Gastrocnemius medialis (tissue), 4 donors: ENCODE measurements at regions not wholly inside any gene's neighbourhood (a gene's known extent, or its start where the extent isn't known, plus 50 kb on each side); places are given as distances from the start of the nearest gene placed in this dataset.

Experiments
- ATAC-seq, 2 donors: fragments of 150-250 bp; one replicate each; pipeline ENCODE4 v1.9.1; 2016
- DNase-seq, 2 donors: peaks; one replicate each; pipeline ENCODE4 v3.0.0-alpha.2; 2019
- H3K27ac ChIP-seq, 4 donors: fragments of 200-600 bp; sonication (generic); 1 replicate in 1 of 4; 2 replicates in 3 of 4; pipeline ENCODE4 v1.5.1; 2016 to 2018; ENCODE audit warnings: mild to moderate bottlenecking in 2 of 4, moderate library complexity in 1 of 4
- H3K27me3 ChIP-seq, 3 donors: fragments of 200-600 bp; sonication (generic) in 2 of 3; 1 replicate in 1 of 3; 2 replicates in 2 of 3; pipeline versions ENCODE4 v1.5.1 to v1.6.0; 2016 to 2019; ENCODE audit warnings: mild to moderate bottlenecking in 1 of 3, moderate library complexity in 1 of 3
- H3K36me3 ChIP-seq, 2 donors: fragments of 200-600 bp; sonication (generic) in 1 of 2; one replicate each; pipeline ENCODE4 v1.5.1; 2017 to 2018
- H3K4me1 ChIP-seq, 2 donors: fragments of 200-600 bp; sonication (generic) in 1 of 2; one replicate each; pipeline ENCODE4 v1.5.1; 2016 to 2017; ENCODE audit warnings: mild to moderate bottlenecking in 2 of 2
- H3K4me3 ChIP-seq, 4 donors: fragments of 200-600 bp; sonication (generic) in 3 of 4; 1 replicate in 1 of 4; 2 replicates in 3 of 4; pipeline ENCODE4 v1.5.1; 2016 to 2019; ENCODE audit warnings: mild to moderate bottlenecking in 2 of 4
- H3K9me3 ChIP-seq, 3 donors: fragments of 200-600 bp; sonication (generic) in 2 of 3; 1 replicate in 1 of 3; 2 replicates in 2 of 3; pipeline ENCODE4 v1.5.1; 2016 to 2019
- POLR2A ChIP-seq, 2 donors: fragments of 450-650 bp; IDR thresholded peaks; one replicate each; pipeline ENCODE4 v1.6.1; 2017; ENCODE audit warnings: antibody characterized with exemption in 2 of 2, mild to moderate bottlenecking in 2 of 2, moderate library complexity in 2 of 2
- in situ Hi-C, 4 donors: fragments of 200-750 bp; cut with MboI; loops; one replicate each; pipeline versions ENCODE4 v1.15.0 to v1.8.0; 2017; ENCODE audit warnings: low sequenced_read_pairs in 4 of 4
- intact Hi-C: fragments of 100-400 bp; cut with DNase I; formaldehyde crosslinking; loops from one replicate; pipeline ENCODE4 v1.15.1; 2023; ENCODE audit warnings: low total_unique reads
- TF ChIP-seq, protein P1 (sequence below), 5 experiments: fragments of 450-650 bp in 3 of 5; fragments of 200-600 bp in 2 of 5; sonication (generic) in 2 of 5; IDR thresholded peaks in 4 of 5; conservative IDR thresholded peaks in 1 of 5; 1 replicate in 4 of 5; 2 replicates in 1 of 5; pipeline ENCODE4 v1.5.1; 2016 to 2019; ENCODE audit warnings: antibody characterized with exemption in 5 of 5, mild to moderate bottlenecking in 3 of 5, moderate library complexity in 3 of 5

- TF ChIP-seq, protein P1, sequence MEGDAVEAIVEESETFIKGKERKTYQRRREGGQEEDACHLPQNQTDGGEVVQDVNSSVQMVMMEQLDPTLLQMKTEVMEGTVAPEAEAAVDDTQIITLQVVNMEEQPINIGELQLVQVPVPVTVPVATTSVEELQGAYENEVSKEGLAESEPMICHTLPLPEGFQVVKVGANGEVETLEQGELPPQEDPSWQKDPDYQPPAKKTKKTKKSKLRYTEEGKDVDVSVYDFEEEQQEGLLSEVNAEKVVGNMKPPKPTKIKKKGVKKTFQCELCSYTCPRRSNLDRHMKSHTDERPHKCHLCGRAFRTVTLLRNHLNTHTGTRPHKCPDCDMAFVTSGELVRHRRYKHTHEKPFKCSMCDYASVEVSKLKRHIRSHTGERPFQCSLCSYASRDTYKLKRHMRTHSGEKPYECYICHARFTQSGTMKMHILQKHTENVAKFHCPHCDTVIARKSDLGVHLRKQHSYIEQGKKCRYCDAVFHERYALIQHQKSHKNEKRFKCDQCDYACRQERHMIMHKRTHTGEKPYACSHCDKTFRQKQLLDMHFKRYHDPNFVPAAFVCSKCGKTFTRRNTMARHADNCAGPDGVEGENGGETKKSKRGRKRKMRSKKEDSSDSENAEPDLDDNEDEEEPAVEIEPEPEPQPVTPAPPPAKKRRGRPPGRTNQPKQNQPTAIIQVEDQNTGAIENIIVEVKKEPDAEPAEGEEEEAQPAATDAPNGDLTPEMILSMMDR (IDR thresholded peaks at IDR 0.05 in 4 of 5, conservative IDR thresholded peaks at IDR 0.05 in 1 of 5): no peak
- TF ChIP-seq POLR2A (IDR thresholded peaks at IDR 0.05): no peak
- H3K4me1 ChIP-seq: no peaks in the 10 kb centered on the region
- H3K4me3 ChIP-seq: no peak overlapping the region
- in situ Hi-C loops: no loop called here
- H3K9me3 ChIP-seq: peaks cover 0 to 3% (median 3%) of the 10 kb centered on the region in 3 donors
- no peak for DNase-seq
- ATAC-seq: no peak
- H3K27ac ChIP-seq: no peak overlapping the region
- intact Hi-C loops: no loop called here
- H3K27me3 ChIP-seq: no peaks in the 10 kb centered on the region
- H3K36me3 ChIP-seq: no peaks in the 10 kb centered on the region
Measured at GRCh38 chr15:25175789-25176615, 221.2 kb downstream of the SNRPN start.

- in situ Hi-C loops (no loop called here), intact Hi-C loops (no loop called here)
- H3K9me3 ChIP-seq: peaks cover 0 to 3% (median 3%) of the 10 kb centered on the region in 3 donors
- H3K4me1 ChIP-seq: no peaks in the 10 kb centered on the region
- no peak overlapping the region for H3K27ac ChIP-seq
- no peaks in the 10 kb centered on the region for H3K27me3 ChIP-seq
- TF ChIP-seq, protein P1 (IDR thresholded peaks at IDR 0.05 in 4 of 5, conservative IDR thresholded peaks at IDR 0.05 in 1 of 5): no peak
- TF ChIP-seq POLR2A (IDR thresholded peaks at IDR 0.05): no peak
- no peak for DNase-seq
- no peak for ATAC-seq
- H3K4me3 ChIP-seq: no peak overlapping the region
- no peaks in the 10 kb centered on the region for H3K36me3 ChIP-seq
Measured at GRCh38 chr15:25176616-25176923, 221.8 kb downstream of the SNRPN start.

DNA sequence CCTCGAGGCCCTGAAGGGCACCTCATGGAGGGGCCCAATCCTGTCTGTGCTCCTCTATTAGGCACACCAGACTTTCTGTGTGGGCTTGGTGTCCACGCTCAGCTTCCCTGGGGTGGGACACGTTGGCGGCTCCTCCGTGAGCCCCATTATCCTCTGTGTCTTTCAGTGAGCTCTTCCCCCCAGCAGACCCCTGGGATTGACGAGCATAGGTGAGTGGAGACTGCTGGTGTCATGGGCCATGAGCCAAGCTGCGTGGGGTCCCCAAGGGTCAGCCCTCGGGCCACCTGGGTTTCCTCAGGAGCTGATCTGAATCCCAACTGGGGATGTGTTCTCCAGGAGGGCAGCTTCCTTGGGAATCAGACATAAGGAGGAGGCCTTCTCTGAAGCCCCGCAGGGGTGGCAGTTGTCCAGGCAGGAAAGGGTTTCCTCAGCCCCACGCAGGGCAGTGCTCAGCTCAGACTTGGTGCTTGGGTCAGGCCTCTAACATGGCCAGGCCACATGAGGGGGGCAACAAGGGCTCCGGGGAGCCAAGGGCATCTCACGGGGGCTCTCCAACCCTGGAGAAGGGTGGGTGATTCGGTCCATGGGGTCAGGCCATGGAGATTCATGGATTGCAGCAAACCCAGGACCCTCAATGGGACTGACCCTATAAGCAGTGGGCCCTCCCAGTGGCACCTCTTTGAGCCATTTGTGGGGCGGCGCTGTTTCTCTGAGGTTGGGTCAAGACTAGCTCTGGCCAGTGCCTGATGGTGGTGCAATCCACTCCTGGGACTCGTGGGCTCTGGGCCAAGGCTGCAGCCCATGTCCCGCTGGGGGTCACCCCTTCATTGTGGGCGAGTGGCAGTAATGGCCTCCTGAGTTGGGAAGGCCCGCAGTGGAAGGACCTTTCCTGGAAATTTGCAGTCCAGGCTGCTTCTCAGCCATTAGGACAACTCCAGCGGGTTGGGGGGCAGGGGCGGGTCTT lies 222.5 kb downstream of the SNRPN start:
- H3K27me3 ChIP-seq: no peaks in the 10 kb centered on the region
- H3K4me3 ChIP-seq: no peak overlapping the region
- DNase-seq (no peak), ATAC-seq (no peak)
- TF ChIP-seq, protein P1 (IDR thresholded peaks at IDR 0.05 in 4 of 5, conservative IDR thresholded peaks at IDR 0.05 in 1 of 5): no peak
- no peak for TF ChIP-seq POLR2A (IDR thresholded peaks at IDR 0.05)
- no peak overlapping the region for H3K27ac ChIP-seq
- in situ Hi-C loops: no loop called here
- no peaks in the 10 kb centered on the region for H3K36me3 ChIP-seq
- intact Hi-C loops: no loop called here
- no peaks in the 10 kb centered on the region for H3K4me1 ChIP-seq
- peaks cover 0 to 3% (median 3%) of the 10 kb centered on the region in 3 donors for H3K9me3 ChIP-seq

DNA sequence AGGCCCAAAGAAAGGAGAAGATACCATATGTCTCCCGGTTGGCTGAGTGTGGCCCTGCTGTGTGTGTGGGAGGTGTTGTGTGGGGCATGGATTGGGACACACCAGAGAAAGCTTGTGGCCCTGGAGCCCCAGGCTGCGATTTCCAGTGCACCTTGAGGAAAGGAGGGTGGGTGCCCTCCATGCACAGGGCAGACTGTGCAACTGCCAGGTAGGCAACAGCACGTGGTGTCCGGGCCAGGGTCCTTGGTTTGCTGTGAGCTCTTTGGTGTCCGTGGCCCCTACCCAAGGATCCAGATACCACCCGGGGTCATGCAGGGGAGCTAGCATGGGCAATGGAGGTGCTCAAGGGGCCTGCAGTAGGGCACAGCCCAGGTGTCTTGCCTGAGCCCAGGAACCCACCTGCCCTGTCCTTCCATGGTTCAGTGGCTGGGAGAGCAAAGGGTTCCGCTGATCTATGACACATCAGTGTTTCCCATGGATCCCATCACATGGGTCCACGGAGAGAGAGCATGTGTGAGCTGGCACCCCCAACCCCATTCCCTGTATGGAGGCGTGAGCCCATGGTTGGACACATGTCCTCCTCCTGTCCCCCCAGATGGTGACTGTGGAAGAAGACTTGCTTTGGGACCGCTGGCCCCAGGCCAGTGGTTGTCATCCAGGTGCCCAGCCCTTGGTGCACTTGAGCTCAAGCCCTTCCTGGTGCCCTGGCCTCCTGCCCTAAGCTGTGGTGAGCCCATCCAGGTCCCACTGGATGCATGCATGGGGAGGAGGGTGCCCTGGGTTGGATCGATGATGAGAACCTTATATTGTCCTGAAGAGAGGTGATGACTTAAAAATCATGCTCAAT lies 223.4 kb downstream of the SNRPN start:
- intact Hi-C loops: no loop called here
- H3K36me3 ChIP-seq: no peaks in the 10 kb centered on the region
- in situ Hi-C loops: no loop called here
- peaks cover 0 to 3% (median 3%) of the 10 kb centered on the region in 3 donors for H3K9me3 ChIP-seq
- H3K4me3 ChIP-seq: no peak overlapping the region
- TF ChIP-seq, protein P1 (IDR thresholded peaks at IDR 0.05 in 4 of 5, conservative IDR thresholded peaks at IDR 0.05 in 1 of 5): no peak
- TF ChIP-seq POLR2A (IDR thresholded peaks at IDR 0.05): no peak
- no peaks in the 10 kb centered on the region for H3K27me3 ChIP-seq
- ATAC-seq (no peak), DNase-seq (no peak)
- H3K4me1 ChIP-seq: no peaks in the 10 kb centered on the region
- H3K27ac ChIP-seq: no peak overlapping the region
